Adrenal gland (tissue), 5 donors: ENCODE measurements at regions not wholly inside any gene's neighbourhood (a gene's known extent, or its start where the extent isn't known, plus 50 kb on each side); places are given as distances from the start of the nearest gene placed in this dataset.

ENCODE experiments used
- CTCF ChIP-seq, 6 experiments: fragments of 450-650 bp in 4 of 6; fragments of 200-600 bp in 2 of 6; sonication (generic) in 1 of 6; IDR thresholded peaks; 1 replicate in 5 of 6; 2 replicates in 1 of 6; pipeline versions ENCODE4 v1.5.1 to v1.8.0; 2016 to 2021; ENCODE audit warnings: antibody characterized with exemption in 6 of 6, mild to moderate bottlenecking in 2 of 6, moderate library complexity in 1 of 6
- POLR2A ChIP-seq, 2 donors: fragments of 450-650 bp; IDR thresholded peaks; one replicate each; pipeline ENCODE4 v1.6.1; 2017; ENCODE audit warnings: antibody characterized with exemption in 2 of 2, mild to moderate bottlenecking in 2 of 2, moderate library complexity in 1 of 2
- donor health status: DM: no; HTN: no; CAD: no.

DNA sequence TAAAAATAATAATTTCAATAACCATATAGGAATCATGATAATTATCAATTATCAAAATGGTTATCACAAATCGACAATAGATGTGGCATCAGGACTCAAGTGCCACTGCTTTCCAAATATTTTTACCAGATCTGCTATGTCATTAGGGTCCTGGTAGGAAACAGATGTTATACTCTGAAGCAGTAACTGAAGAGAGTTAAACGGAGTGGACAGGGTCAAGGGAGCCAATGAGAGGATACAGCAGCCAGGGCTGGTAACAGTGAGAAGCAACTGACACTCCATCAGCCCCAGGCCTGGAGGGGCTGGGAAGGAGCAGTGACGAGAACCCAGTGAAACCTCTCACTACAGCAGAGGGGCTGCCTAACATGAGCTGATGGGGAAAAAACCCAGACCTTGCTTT is 322.4 kb downstream of the NPR3 start:
- TF ChIP-seq CTCF (IDR thresholded peaks at IDR 0.05) (no peak), POLR2A (IDR thresholded peaks at IDR 0.05) (no peak)
